ENCODE measurements at regions not wholly inside any gene's neighbourhood (a gene's known extent, or its start where the extent isn't known, plus 50 kb on each side); places are given as distances from the start of the nearest gene placed in this dataset.

- Histone ChIP-seq H3K4me1 (ENCODE audit: insufficient read depth, low read length) (peaks cover 47% of the 10 kb centered on the region), H4K20me1 (ENCODE audit: low read length) (no peaks in the 10 kb centered on the region), H3K4me3 (ENCODE audit: low read length) (no peak overlapping the region), H3K4me2 (ENCODE audit: low read length) (peak overlapping the region; percentile 14), H3K27me3 (ENCODE audit: low read length) (no peaks in the 10 kb centered on the region), H3K9me2 (replicated peaks; ENCODE audit: low read length) (no peaks in the 10 kb centered on the region; the same call in 1 of the 2 replicates), H3K27ac (ENCODE audit: low read length) (peak overlapping the region; percentile 48), H3K79me2 (ENCODE audit: low read length) (no peaks in the 10 kb centered on the region), H3F3A (ENCODE audit: low read length, unreplicated experiment) (no peaks in the 10 kb centered on the region), H3K9me3 (ENCODE audit: low read length) (no peaks in the 10 kb centered on the region), H2AFZ (ENCODE audit: low read length) (no peak overlapping the region), H3K9ac (ENCODE audit: low read length) (no peak overlapping the region), H3K36me3 (ENCODE audit: low read depth, low read length) (no peaks in the 10 kb centered on the region)
- peak; percentile 90 for ATAC-seq
- TF ChIP-seq EZH2phosphoT487 (IDR thresholded peaks at IDR 0.05; ENCODE audit: borderline replicate concordance, low read length) (no peak), EZH2 (IDR thresholded peaks at IDR 0.05; ENCODE audit: low read length, unreplicated experiment) (no peak), CTCF (conservative IDR thresholded peaks at IDR 0.05; ENCODE audit: low read depth, low read length) (no peak)
- ChIA-PET CTCF (interaction anchor here (0.5 kb wide), 1 partner anchor 56 kb away, joined by 8 read pairs; no protein-coding TSS in a partner anchor), POLR2A (ENCODE audit: unreplicated experiment) (no interaction called here)
- peak; percentile 96 for DNase-seq
- intact Hi-C loops (cut with micrococcal nuclease), result no loop called here
- BruUV-seq (replicated peaks), result no TSS peak
Observed at GRCh38 chr1:87224201-87224600, 104.5 kb upstream of the LMO4 start.

GRCh38 chr1:87225171-87225570 lies 103.5 kb upstream of the LMO4 start:
- POLR2A ChIA-PET (ENCODE audit: unreplicated experiment), result no interaction called here
- H3K27ac ChIP-seq (ENCODE audit: low read length), result peak overlapping the region; percentile 48; the same call in 1 of the 2 replicates
- DNase-seq, result no peak

More at GRCh38 chr1:87225171-87225570, 103.5 kb upstream of the LMO4 start:
- no peaks in the 10 kb centered on the region for H3K36me3 ChIP-seq (ENCODE audit: low read depth, low read length)
- H3K9me2 ChIP-seq (replicated peaks; ENCODE audit: low read length), result no peaks in the 10 kb centered on the region; the same call in 1 of the 2 replicates
- ATAC-seq, result no peak
- H4K20me1 ChIP-seq (ENCODE audit: low read length), result no peaks in the 10 kb centered on the region
- no peaks in the 10 kb centered on the region for H3K79me2 ChIP-seq (ENCODE audit: low read length)
- no peak overlapping the region for H3K4me3 ChIP-seq (ENCODE audit: low read length)
- no peak overlapping the region for H2AFZ ChIP-seq (ENCODE audit: low read length)
- TF ChIP-seq EZH2phosphoT487 (IDR thresholded peaks at IDR 0.05; ENCODE audit: borderline replicate concordance, low read length) (no peak), CTCF (conservative IDR thresholded peaks at IDR 0.05; ENCODE audit: low read depth, low read length) (no peak), EZH2 (IDR thresholded peaks at IDR 0.05; ENCODE audit: low read length, unreplicated experiment) (no peak)
- no TSS peak for BruUV-seq (replicated peaks)
- H3F3A ChIP-seq (ENCODE audit: low read length, unreplicated experiment), result no peaks in the 10 kb centered on the region
- H3K9ac ChIP-seq (ENCODE audit: low read length), result no peak overlapping the region
- CTCF ChIA-PET, result no interaction called here
- H3K27me3 ChIP-seq (ENCODE audit: low read length), result no peaks in the 10 kb centered on the region
- intact Hi-C loops (cut with micrococcal nuclease), result no loop called here
- H3K4me2 ChIP-seq (ENCODE audit: low read length), result no peak overlapping the region
- peaks cover 47% of the 10 kb centered on the region for H3K4me1 ChIP-seq (ENCODE audit: insufficient read depth, low read length)
- H3K9me3 ChIP-seq (ENCODE audit: low read length), result no peaks in the 10 kb centered on the region
